ENCODE measurements at regions not wholly inside any gene's neighbourhood (a gene's known extent, or its start where the extent isn't known, plus 50 kb on each side); places are given as distances from the start of the nearest gene placed in this dataset.

- TF ChIP-seq CTCF (conservative IDR thresholded peaks at IDR 0.05), result no peak
- no peak for TF ChIP-seq ZFX (IDR thresholded peaks at IDR 0.05)
These were observed 57.1 kb upstream of the RHOBTB1 start for GRCh38 chr10:61000769-61001730.
